ENCODE measurements at regions not wholly inside any gene's neighbourhood (a gene's known extent, or its start where the extent isn't known, plus 50 kb on each side); places are given as distances from the start of the nearest gene placed in this dataset.

- no peak for DNase-seq
Observed at GRCh38 chr17:13403982-13404946, 197.5 kb downstream of the HS3ST3A1 start.

GRCh38 chr17:13400491-13400890 lies 201.2 kb downstream of the HS3ST3A1 start:
- no peak for DNase-seq

GRCh38 chr17:13398853-13399252 lies 202.9 kb downstream of the HS3ST3A1 start:
- no peak for DNase-seq

GRCh38 chr17:13398091-13398490 lies 203.6 kb downstream of the HS3ST3A1 start:
- no peak for DNase-seq

- no peak for DNase-seq
Observed at GRCh38 chr17:13395862-13396261, 205.9 kb downstream of the HS3ST3A1 start.

- DNase-seq: no peak
Observed at GRCh38 chr17:13395346-13395745, 206.4 kb downstream of the HS3ST3A1 start.

- no peak for DNase-seq
Observed at GRCh38 chr17:13393841-13394710, 207.7 kb downstream of the HS3ST3A1 start.

GRCh38 chr17:13387952-13388351 lies 213.8 kb downstream of the HS3ST3A1 start:
- DNase-seq: no peak

- no peak for DNase-seq
Observed at GRCh38 chr17:13387236-13387635, 214.5 kb downstream of the HS3ST3A1 start.

- no peak for DNase-seq
Observed at GRCh38 chr17:13385481-13385911, 216.2 kb downstream of the HS3ST3A1 start.

GRCh38 chr17:13384626-13385025 lies 217.1 kb downstream of the HS3ST3A1 start:
- DNase-seq: no peak

- no peak for DNase-seq
Observed at GRCh38 chr17:13378361-13378760, 223.4 kb downstream of the HS3ST3A1 start.

- no peak for DNase-seq
Observed at GRCh38 chr17:13374203-13375143, 227.3 kb downstream of the HS3ST3A1 start.

GRCh38 chr17:13372432-13372831 lies 229.3 kb downstream of the HS3ST3A1 start:
- no peak for DNase-seq

GRCh38 chr17:13367154-13367553 lies 234.6 kb downstream of the HS3ST3A1 start:
- DNase-seq: no peak

- no peak for DNase-seq
Observed at GRCh38 chr17:13365331-13365730, 236.4 kb downstream of the HS3ST3A1 start.

GRCh38 chr17:13363771-13364170 lies 238.0 kb downstream of the HS3ST3A1 start:
- DNase-seq: no peak

- no peak for DNase-seq
Observed at GRCh38 chr17:13362341-13363122, 239.2 kb downstream of the HS3ST3A1 start.

GRCh38 chr17:13359774-13360173 lies 242.0 kb downstream of the HS3ST3A1 start:
- DNase-seq: no peak

GRCh38 chr17:13355054-13355453 lies 246.7 kb downstream of the HS3ST3A1 start:
- no peak for DNase-seq

GRCh38 chr17:13353590-13353989 lies 248.1 kb downstream of the HS3ST3A1 start:
- DNase-seq: no peak

All from NCI-H1417 (cell line).